GM21360 (cell line): ENCODE measurements at regions not wholly inside any gene's neighbourhood (a gene's known extent, or its start where the extent isn't known, plus 50 kb on each side); places are given as distances from the start of the nearest gene placed in this dataset.
"Not testable (repeated sequence)": the region's sequence is repeated elsewhere in the genome, so short reads cannot be mapped to it uniquely, and the experiment has no call there.

Source experiments
- ATAC-seq: cut with Tn5 transposase; IDR thresholded peaks from one replicate; pipeline ENCODE4 v1.9.1; 2021; ENCODE audit warnings: mild to moderate bottlenecking, moderate library complexity; ENCODE audit not compliant: unreplicated experiment

GRCh38 chr13:88376760-88377388 lies 705.7 kb downstream of the SLITRK5 start:
- ATAC-seq, result no peak

GRCh38 chr13:88377852-88378251 lies 706.7 kb downstream of the SLITRK5 start:
- ATAC-seq, result no peak

DNA sequence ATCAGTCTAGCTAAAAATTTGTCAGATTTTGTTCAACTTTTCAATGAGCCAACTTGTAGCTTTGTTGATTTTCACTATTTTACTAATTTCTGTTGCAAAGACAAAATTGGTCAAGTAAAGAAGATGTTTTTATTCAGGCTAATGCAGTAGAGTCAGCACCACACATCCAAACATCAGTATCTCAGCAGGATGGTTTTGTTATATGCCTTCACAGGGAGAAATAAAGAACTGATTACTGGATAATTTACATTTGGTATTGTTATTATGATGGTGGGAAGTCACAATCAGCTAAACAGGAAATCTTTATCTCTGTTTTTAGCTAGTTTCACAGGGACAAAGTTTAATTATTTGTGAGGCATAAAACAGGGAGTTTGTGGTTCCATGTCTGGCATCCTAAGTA lies 713.4 kb downstream of the SLITRK5 start:
- ATAC-seq, result no peak

- no peak for ATAC-seq
Measured at GRCh38 chr13:88395804-88396203, 724.6 kb downstream of the SLITRK5 start.

DNA sequence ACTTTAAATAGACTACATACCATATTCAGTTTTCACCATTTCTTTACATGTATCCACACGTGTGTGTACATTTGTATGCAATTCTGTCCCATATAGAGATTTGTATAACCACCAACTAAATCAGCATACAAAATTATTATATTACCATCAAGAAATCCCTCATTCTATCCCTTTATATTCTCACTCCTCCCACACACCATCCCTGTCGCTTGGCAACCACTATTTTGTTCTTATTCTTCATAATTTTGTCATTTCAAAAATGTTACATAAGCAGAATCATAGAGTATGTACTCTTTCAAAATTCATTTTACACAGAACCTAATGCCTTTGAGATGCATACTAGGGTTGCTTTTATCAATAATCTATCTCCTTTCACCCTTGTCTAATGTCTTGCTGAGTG lies 740.5 kb downstream of the SLITRK5 start:
- ATAC-seq, result no peak

GRCh38 chr13:88417801-88418200 lies 746.6 kb downstream of the SLITRK5 start:
- no peak for ATAC-seq

DNA sequence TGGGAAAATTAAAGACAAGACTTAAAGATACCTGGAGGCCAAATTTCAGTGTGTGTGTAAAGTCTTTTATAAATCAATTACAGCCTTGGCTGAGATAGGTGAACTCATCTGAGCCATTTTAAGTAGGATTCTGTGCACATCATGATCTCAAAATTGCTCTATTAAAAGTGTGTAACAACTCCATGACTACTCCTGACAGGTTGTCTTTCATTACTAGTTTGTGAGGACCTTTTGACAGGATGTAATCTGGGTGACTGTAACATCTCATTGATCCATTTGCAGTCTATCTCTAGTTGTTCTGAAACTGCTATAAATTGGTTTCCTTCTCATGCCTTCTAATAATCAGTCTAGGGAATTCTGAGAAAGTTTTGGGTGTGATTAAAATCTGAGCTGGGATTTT lies 753.3 kb downstream of the SLITRK5 start:
- no peak for ATAC-seq

DNA sequence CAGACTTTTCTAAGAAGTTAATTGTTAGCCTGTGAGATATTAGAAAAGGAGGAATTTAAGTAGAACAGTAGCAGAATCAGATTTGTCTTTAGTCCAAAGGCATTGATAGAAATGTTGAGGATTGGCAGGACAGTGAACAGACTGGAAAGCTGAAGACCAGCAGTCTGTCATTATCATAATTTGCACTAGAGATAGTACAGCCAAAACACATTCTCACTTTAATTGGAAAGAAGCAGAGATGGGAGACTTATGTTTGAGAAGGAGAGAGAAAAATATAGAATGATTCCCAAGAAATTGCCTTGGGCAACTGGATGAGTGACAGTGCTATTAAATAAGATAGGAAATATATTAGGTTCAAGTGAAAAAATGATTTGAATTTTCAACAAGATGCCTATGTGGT lies 755.5 kb downstream of the SLITRK5 start:
- ATAC-seq, result no peak

DNA sequence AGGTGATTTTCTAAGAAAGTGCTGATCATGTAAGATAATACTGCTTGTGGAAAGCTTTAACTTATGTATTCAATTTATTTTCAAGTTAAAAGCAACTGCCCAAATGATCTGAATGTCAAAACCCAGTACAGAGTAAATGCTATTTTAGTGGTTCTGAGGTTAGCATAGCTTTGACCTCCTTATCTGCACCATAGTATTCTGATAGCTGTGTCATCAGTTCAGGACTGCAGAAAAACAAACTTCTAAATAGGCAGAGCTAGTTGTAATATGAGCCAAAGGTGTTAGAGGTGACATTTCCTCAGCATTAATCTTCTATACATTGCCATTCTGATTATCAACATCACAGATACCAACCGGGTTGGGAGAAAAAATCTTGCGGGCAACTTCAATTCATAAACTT lies 758.7 kb downstream of the SLITRK5 start:
- ATAC-seq, result no peak

DNA sequence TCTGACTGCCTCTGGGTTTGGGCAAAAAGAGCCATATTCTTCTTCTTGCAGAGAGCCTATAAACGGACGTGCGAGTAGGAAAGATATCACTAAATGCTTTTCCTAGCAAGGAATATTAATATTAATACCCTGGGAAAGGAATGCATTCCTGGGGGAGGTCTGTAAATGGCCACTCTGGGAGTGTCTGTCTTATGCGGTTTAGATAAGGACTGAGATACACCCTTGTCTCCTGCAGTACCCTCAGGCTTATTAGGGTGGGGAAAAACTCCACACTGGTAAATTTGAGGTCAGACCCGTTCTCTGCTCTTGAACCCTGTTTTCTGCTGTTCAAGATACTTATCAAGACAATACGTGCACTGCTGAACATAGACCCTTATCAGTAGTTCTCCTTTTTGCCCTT lies 763.8 kb downstream of the SLITRK5 start:
- ATAC-seq, result no peak

DNA sequence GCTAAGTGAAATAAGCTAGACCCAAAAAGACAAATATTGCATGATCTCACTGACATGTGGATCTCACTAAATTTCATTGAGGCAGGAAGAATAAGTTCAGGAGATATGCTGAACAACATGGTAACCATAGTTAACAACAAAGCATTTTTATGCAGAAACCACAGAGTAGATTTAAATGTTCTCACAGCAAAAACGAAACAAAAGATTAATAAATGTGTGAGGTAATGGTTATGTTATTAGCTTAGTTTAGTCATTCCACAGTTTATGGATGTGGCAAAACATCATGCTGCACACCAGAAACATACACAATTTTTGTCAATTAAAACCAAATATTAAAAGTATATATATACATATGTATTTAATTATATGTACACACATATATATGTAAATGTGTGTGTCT lies 765.8 kb downstream of the SLITRK5 start:
- no peak for ATAC-seq

- ATAC-seq, result no peak
Measured at GRCh38 chr13:88450515-88450914, 779.3 kb downstream of the SLITRK5 start.

DNA sequence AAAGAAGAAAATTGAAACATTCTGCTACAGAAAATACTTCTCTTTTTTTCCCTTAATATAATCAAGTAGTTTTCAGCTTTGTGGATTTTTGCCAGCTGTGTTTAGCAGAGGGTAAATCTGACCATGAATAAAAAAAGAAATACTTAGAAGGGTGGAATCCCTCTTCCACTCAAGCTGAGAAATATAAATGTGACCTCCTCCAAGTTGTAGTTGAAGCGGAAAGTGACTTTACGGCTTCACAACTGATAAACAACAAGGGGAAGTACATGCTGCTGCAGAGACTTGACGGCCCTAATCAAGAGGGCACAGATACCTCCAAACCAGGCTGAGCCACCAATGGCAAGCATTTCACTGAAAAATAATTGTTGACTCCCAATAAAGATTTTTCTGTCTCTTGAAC lies 785.0 kb downstream of the SLITRK5 start:
- ATAC-seq, result no peak

DNA sequence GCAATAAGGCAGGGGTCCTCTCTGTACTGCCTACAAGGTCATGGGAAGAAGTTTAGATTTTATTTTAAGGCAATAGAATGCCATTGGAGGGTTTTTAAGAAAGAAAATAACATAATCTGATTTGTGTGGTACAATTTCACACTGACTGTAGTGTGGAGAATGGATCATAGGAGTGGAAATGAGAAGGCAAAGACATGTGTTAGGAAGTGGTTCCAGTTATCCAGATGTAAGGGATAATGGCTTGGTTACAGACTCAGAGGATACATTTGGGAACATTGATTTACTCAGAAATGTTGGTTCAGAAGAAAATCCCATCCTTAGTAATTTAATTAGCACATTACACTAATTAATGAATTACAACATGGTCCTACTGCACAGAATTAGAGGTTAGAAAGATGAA lies 788.2 kb downstream of the SLITRK5 start:
- ATAC-seq, result no peak

DNA sequence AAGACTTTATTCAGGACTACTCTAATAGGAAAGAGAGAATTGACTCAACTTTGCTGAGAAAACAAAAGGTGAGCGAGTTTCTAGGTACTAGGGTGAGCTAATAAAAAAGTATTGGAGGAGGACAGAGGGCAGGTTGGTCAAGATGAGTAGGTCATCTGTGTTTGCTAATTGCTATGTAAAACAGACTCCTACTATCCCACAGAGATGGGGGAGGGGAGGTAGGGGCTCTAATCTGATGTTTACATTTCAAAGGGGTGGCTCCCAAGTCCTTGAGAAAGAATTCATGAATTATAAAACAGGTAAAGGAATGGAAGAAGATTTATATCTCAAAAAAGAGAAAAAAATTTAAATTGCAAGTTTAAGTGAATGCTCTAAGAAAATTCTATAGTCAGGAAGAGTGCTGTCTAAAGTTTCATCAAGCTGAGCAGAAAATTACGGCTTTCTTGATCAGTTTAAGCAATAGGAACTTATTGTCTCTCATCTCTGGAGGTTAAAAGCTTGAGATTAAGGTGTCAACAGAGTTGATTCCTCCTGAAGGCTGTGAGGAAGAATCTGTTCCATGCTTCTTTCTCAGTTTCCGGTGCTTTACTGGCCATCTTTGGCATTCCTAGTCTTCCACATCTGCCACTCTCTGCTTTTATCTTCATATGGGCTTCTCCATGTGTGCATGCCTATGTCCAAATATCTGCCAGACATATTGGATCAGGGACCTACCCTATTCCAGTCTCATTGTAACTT lies 790.3 kb downstream of the SLITRK5 start:
- ATAC-seq, result no peak

DNA sequence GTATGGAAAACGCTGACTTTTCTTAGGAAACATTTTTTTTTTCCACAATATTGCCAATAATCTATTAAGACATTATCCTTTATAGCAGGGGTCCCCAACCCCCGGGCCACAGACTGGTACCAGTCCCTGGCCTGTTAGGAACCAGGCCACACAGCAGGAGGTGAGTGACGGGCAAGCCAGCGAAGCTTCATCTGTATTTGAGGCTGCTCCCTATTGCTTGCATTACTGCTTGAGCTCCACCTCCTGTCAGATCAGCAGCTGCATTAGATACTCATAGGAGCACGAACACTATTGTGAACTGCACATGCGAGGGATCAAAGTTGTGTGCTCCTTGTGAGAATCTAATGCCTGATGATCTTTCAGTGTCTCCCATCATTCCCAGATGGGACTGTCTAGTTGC lies 793.7 kb downstream of the SLITRK5 start:
- ATAC-seq, result no peak

DNA sequence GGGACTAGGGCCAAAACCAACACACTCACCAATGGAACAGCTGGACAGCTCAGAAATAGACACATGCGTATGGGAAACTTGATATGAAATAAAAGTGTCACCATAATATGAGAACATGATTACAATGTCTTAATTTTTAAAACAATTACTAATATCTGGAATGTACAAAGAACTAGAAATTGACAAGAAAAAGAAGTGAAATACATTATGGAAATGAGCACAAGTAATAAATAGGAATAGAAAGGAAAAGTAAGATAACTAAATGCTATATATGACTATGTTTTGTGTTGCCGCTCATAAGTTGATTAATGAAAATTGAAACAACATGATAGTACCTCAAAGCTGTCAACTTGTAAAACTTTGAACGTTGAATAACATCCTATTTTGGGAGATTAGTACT lies 801.1 kb downstream of the SLITRK5 start:
- ATAC-seq, result peak; percentile 86

- no peak for ATAC-seq
Measured at GRCh38 chr13:88483202-88483601, 812.0 kb downstream of the SLITRK5 start.

DNA sequence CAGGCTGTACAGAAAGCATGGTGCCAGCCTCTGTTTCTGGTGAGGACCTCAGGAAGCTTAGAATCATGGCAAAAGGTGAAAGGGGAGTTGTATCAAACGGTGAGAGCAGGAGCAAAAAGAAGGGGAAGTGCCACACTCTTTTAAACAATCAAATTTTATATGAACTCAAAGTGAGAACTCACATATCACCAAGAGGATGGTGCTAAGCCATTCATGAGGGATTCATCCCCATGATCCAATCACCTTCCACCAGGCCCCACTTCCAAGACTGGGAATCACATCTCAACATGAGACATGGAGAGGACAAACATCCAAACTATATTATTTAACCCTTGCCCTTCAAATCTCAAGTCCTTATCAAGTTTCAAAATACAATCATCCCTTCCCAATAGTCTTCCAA lies 836.7 kb downstream of the SLITRK5 start:
- no peak for ATAC-seq

DNA sequence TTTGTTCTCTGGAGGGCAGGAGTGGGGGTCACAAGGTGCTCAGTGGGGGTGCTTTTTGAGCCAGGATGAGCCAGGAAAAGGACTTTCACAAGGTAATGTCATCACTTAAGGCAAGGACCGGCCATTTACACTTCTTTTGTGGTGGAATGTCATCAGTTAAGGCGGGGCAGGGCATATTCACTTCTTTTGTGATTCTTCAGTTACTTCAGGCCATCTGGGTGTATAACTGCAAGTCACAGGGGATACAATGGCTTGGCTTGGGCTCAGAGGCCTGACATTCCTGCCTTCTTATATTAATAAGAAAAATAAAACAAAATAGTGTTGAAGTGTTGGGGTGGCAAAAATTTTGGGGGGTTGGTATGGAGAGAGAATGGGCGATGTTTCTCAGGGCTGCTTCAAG lies 841.8 kb downstream of the SLITRK5 start:
- ATAC-seq, result not testable (repeated sequence)

GRCh38 chr13:88526186-88526852 lies 855.1 kb downstream of the SLITRK5 start:
- ATAC-seq, result no peak

DNA sequence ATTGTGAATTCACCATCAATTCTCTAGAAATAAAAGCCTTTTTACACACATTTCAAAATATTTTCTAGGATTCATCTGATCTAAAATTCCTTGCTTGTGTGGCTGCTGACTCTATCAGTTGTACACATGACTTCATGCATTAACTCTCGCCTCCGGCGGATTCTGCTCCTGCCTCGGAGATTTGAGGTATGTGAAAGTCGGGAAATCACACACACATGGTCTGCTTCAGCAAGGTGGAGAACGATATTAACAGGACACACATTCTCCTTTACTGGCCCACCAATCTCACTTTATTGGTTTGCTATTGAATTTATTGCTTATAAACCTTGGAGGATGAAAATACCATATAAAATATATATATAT lies 855.7 kb downstream of the SLITRK5 start:
- no peak for ATAC-seq
